ENCODE measurements at regions not wholly inside any gene's neighbourhood (a gene's known extent, or its start where the extent isn't known, plus 50 kb on each side); places are given as distances from the start of the nearest gene placed in this dataset.

GRCh38 chr10:130812381-130813148 lies 499.0 kb downstream of the TCERG1L start:
- DNase-seq (ENCODE audit: low read depth, low spot score): no peak
- TF ChIP-seq, protein P1, sequence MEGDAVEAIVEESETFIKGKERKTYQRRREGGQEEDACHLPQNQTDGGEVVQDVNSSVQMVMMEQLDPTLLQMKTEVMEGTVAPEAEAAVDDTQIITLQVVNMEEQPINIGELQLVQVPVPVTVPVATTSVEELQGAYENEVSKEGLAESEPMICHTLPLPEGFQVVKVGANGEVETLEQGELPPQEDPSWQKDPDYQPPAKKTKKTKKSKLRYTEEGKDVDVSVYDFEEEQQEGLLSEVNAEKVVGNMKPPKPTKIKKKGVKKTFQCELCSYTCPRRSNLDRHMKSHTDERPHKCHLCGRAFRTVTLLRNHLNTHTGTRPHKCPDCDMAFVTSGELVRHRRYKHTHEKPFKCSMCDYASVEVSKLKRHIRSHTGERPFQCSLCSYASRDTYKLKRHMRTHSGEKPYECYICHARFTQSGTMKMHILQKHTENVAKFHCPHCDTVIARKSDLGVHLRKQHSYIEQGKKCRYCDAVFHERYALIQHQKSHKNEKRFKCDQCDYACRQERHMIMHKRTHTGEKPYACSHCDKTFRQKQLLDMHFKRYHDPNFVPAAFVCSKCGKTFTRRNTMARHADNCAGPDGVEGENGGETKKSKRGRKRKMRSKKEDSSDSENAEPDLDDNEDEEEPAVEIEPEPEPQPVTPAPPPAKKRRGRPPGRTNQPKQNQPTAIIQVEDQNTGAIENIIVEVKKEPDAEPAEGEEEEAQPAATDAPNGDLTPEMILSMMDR (IDR thresholded peaks at IDR 0.05; ENCODE audit: low read depth, low read length): no peak
- in situ Hi-C loops (cut with HindIII; ENCODE audit: low sequenced_read_pairs): no loop called here
- H3K4me3 ChIP-seq (ENCODE audit: low read depth, low read length): no peak overlapping the region

- H3K4me3 ChIP-seq (ENCODE audit: low read depth, low read length): no peak overlapping the region
- in situ Hi-C loops (cut with HindIII; ENCODE audit: low sequenced_read_pairs): no loop called here
- DNase-seq (ENCODE audit: low read depth, low spot score): no peak
- TF ChIP-seq, protein P1 (IDR thresholded peaks at IDR 0.05; ENCODE audit: low read depth, low read length): no peak
Observed at GRCh38 chr10:130814610-130815009, 496.9 kb downstream of the TCERG1L start.

DNA sequence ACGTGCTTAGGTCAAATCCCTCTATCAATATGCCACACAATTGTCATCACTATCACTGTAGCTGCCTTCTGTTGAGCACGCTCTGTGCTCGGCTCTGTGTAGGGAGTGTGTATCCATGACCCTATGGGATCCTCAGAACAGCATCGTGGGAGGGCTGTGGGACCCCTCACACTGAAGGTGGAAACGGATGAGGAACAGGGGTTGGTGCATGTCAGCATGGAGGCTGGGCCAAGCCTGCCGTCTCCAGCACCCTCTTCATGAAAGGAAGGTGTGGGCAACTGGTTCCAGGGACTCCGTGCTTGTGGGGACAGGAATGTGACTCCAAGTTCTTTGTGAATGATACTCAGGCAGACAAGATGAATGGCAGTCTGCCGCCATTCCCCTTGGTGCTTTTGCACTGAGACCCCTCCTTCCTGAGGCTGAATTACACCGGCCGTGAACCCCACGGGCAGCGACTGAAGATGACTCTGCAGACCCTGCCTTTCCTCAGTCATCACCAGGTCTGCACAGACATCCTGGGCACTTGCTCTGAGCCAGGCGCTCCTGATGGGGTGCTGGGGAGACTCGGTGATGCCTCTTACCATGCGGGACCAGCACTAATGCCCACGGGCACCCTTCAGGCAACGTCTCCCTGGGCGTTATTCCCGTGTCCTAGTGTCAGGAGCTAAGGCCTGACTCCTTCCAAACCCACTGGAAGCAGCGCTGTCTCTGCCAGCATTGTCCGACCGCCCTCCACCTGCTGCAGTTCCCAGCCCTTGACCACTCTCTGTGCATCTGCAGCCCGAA lies 495.2 kb downstream of the TCERG1L start:
- DNase-seq (ENCODE audit: low read depth, low spot score): no peak
- in situ Hi-C loops (cut with HindIII; ENCODE audit: low sequenced_read_pairs): no loop called here
- no peak overlapping the region for H3K4me3 ChIP-seq (ENCODE audit: low read depth, low read length)
- TF ChIP-seq, protein P1 (IDR thresholded peaks at IDR 0.05; ENCODE audit: low read depth, low read length): no peak

- no peak for DNase-seq (ENCODE audit: low read depth, low spot score)
- H3K4me3 ChIP-seq (ENCODE audit: low read depth, low read length): no peak overlapping the region
- TF ChIP-seq, protein P1 (IDR thresholded peaks at IDR 0.05; ENCODE audit: low read depth, low read length): no peak
- in situ Hi-C loops (cut with HindIII; ENCODE audit: low sequenced_read_pairs): no loop called here
Observed at GRCh38 chr10:130817046-130817624, 494.4 kb downstream of the TCERG1L start.

- no peak for DNase-seq (ENCODE audit: low read depth, low spot score)
- in situ Hi-C loops (cut with HindIII; ENCODE audit: low sequenced_read_pairs): no loop called here
- H3K4me3 ChIP-seq (ENCODE audit: low read depth, low read length): no peak overlapping the region
- TF ChIP-seq, protein P1 (IDR thresholded peaks at IDR 0.05; ENCODE audit: low read depth, low read length): no peak
Observed at GRCh38 chr10:130817674-130818073, 493.8 kb downstream of the TCERG1L start.

DNA sequence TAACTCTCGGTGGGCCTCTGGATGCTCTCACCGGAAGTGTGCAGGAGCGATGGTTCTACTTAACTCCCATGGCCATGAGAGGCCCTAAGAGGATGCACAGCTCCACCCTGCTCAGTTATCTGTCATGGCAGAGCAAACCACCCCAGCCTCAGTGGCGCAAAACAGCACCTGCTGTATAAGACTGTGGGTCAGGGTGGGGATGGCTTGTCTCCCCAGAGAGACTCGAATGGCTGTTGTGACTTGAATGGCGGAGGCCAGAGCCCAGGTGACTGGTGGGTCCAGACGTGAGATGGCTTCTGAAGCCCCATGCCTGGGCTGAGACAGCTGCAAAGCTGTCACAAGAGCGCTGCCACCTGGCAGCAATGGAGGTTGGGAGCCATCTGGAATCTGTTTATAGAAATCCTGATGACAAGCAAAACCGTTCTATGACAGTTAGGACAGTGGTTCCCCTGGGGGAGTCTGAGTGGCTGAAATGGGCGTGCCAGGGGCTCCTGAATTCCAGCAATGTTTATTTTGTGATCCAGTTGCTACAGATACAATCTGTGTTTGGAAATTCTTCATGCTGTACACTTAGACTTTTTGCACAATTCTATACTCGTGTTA lies 490.5 kb downstream of the TCERG1L start:
- TF ChIP-seq, protein P1 (IDR thresholded peaks at IDR 0.05; ENCODE audit: low read depth, low read length): no peak
- H3K4me3 ChIP-seq (ENCODE audit: low read depth, low read length): no peak overlapping the region
- in situ Hi-C loops (cut with HindIII; ENCODE audit: low sequenced_read_pairs): no loop called here
- DNase-seq (ENCODE audit: low read depth, low spot score): no peak
